HepG2 (cell line): ENCODE measurements at regions not wholly inside any gene's neighbourhood (a gene's known extent, or its start where the extent isn't known, plus 50 kb on each side); places are given as distances from the start of the nearest gene placed in this dataset.

Source experiments
- ATAC-seq: fragments of 200-7000 bp; cut with Tn5 transposase; 3 replicates; pipeline ENCODE4 v1.9.1; 2020; ENCODE audit warnings: mild to moderate bottlenecking, moderate library complexity
- BruUV-seq: library from RNA; stranded (reverse); fragments of 400-500 nt; replicated peaks from 2 replicates; lab custom pipeline; 2021; lab: Mats Ljungman, UMichigan
- CTCF ChIA-PET: fragments of 300-600 bp; formaldehyde crosslinking; extraction: SDS; loops from one replicate; lab custom pipeline; 2021; ENCODE audit warnings: low total read pairs, inconsistent platforms, low intra/inter-chr PET ratio; lab: Yijun Ruan, JAX
- POLR2A ChIA-PET: fragments of 350-600 bp; sonication (Branson Sonifier 250); formaldehyde crosslinking; loops from one replicate; lab custom pipeline; 2020; ENCODE audit warnings: antibody characterized with exemption, inconsistent platforms; lab: Yijun Ruan, JAX
- DNase-seq: peaks from one replicate; pipeline ENCODE4 v3.0.0-alpha.2; 2015; ENCODE audit warnings: low spot score
- FAIRE-seq: peaks from 3 replicates; lab custom pipeline; 2011; peaks lifted over from hg19 to GRCh38; lab: Jason Lieb, UNC
- H2AFZ ChIP-seq: one replicate; pipeline ENCODE4 v1.6.1; 2011; ENCODE audit warnings: low read length, inconsistent platforms
- H3K27ac ChIP-seq: fragments of 300-600 bp; 3 replicates; pipeline ENCODE4 v1.8.0; 2011; ENCODE audit warnings: mixed run types, mild to moderate bottlenecking, mixed read lengths, low read length, inconsistent platforms; ENCODE audit not compliant: insufficient read depth; ENCODE audit errors: extremely low read length
- H3K27me3 ChIP-seq, 2 experiments: fragments of 200-600 bp in 1 of 2; 2 replicates in 1 of 2; 3 replicates in 1 of 2; pipeline versions ENCODE4 v1.6.0 to v1.8.0; 2011; ENCODE audit warnings: low read length in 2 of 2, mild to moderate bottlenecking in 2 of 2, moderate library complexity in 2 of 2, inconsistent platforms in 1 of 2; ENCODE audit not compliant: insufficient read depth in 2 of 2, control insufficient read depth in 1 of 2
- H3K36me3 ChIP-seq, 2 experiments: fragments of 200-600 bp in 1 of 2; replicated peaks in 1 of 2; 2 replicates in 1 of 2; 3 replicates in 1 of 2; pipeline versions ENCODE4 v1.5.1 to v1.8.0; 2011; ENCODE audit warnings: low read length in 2 of 2, inconsistent platforms in 1 of 2; ENCODE audit not compliant: insufficient read depth in 2 of 2, control insufficient read depth in 1 of 2
- H3K4me1 ChIP-seq: 2 replicates; pipeline ENCODE4 v1.5.1; 2012; ENCODE audit warnings: low read length, inconsistent platforms; ENCODE audit not compliant: insufficient read depth
- H3K4me2 ChIP-seq: 2 replicates; pipeline ENCODE4 v1.6.0; 2011; ENCODE audit warnings: low read depth, low read length, inconsistent platforms
- H3K4me3 ChIP-seq, 3 experiments: fragments of 200-600 bp in 1 of 3; sonication (generic), shearing (Covaris generic) in 1 of 3; replicated peaks in 1 of 3; 2 replicates each; pipeline ENCODE4 v1.5.1; 2011 to 2016; ENCODE audit warnings: low read length in 3 of 3, inconsistent platforms in 2 of 3, low read depth in 2 of 3, mild to moderate bottlenecking in 2 of 3, control low read depth in 1 of 3, mixed read lengths in 1 of 3; ENCODE audit not compliant: insufficient read depth in 1 of 3
- H3K79me2 ChIP-seq: one replicate; pipeline ENCODE4 v1.6.1; 2011; ENCODE audit warnings: low read length, inconsistent platforms; ENCODE audit not compliant: insufficient read depth
- H3K9ac ChIP-seq: 2 replicates; pipeline ENCODE4 v1.6.0; 2011; ENCODE audit warnings: mild to moderate bottlenecking, low read depth, low read length, inconsistent platforms; ENCODE audit not compliant: insufficient read depth
- H3K9me3 ChIP-seq: 2 replicates; pipeline ENCODE4 v1.5.1; 2012; ENCODE audit warnings: mild to moderate bottlenecking, low read length
- H4K20me1 ChIP-seq: 2 replicates; pipeline ENCODE4 v1.6.0; 2011; ENCODE audit warnings: inconsistent platforms, mild to moderate bottlenecking, low read length, moderate library complexity; ENCODE audit not compliant: insufficient read depth
- JUN ChIP-seq: sonication (generic); formaldehyde crosslinking; IDR thresholded peaks from 2 replicates; pipeline ENCODE4 v1.4.0; 2020; ENCODE audit warnings: mild to moderate bottlenecking, missing genetic modification reagents
- MXD4 ChIP-seq: IDR thresholded peaks from 2 replicates; pipeline ENCODE4 v1.6.1; 2016; ENCODE audit warnings: mild to moderate bottlenecking, missing biosample characterization, missing genetic modification reagents
- PLSCR1 ChIP-seq: sonication (generic); formaldehyde crosslinking; IDR thresholded peaks from 2 replicates; pipeline ENCODE4 v1.5.0; 2020; ENCODE audit warnings: missing genetic modification reagents, mild to moderate bottlenecking, borderline replicate concordance
- SKIL ChIP-seq: sonication (generic); formaldehyde crosslinking; IDR thresholded peaks from 2 replicates; pipeline ENCODE4 v1.8.0; 2022; ENCODE audit warnings: missing genetic modification reagents, mild to moderate bottlenecking, moderate library complexity, borderline replicate concordance
- ZNF317 ChIP-seq: sonication (generic); formaldehyde crosslinking; IDR thresholded peaks from 2 replicates; pipeline ENCODE4 v1.5.0; 2020; ENCODE audit warnings: mild to moderate bottlenecking, missing genetic modification reagents
- ZNF776 ChIP-seq: sonication (generic); formaldehyde crosslinking; IDR thresholded peaks from 2 replicates; pipeline ENCODE4 v1.4.0; 2020; ENCODE audit warnings: mild to moderate bottlenecking, missing genetic modification reagents
- WGBS: methylation state at CpG from one replicate; pipeline ENCODE4 v1.1.6; 2017; ENCODE audit warnings: low lambda C conversion rate; 5-methylcytosine and 5-hydroxymethylcytosine counted together
- in situ Hi-C: cut with HindIII; loops from 2 replicates; pipeline ENCODE4 v1.10.0; 2017; ENCODE audit warnings: low pct_unique_long_range_greater_than_20kb; ENCODE audit not compliant: extremely low pct_ligation_motif_present
- intact Hi-C: fragments of 100-400 bp; cut with micrococcal nuclease; formaldehyde crosslinking; loops from one replicate; pipeline ENCODE4 v1.10.0; 2022; ENCODE audit not compliant: unreplicated experiment

- TF ChIP-seq PLSCR1 (CRISPR knock-in tag) (no peak), JUN (CRISPR knock-in tag) (no peak)
- TF ChIP-seq, all 625 proteins: peak for 0
These were observed 374.6 kb upstream of the CFAP20DC start (continued) for GRCh38 chr3:59424268-59425010.

- Histone ChIP-seq H3K27me3 (peaks cover 1 to 11% of the 10 kb centered on the region in 2 experiments; a peak in 2 of 5 replicates), H3K79me2 (no peaks in the 10 kb centered on the region), H2AFZ (no peak overlapping the region), H3K9me3 (no peaks in the 10 kb centered on the region), H3K4me1 (no peaks in the 10 kb centered on the region), H3K4me3 (no peak overlapping the region), H3K27ac (no peak overlapping the region), H3K4me2 (no peak overlapping the region), H4K20me1 (no peaks in the 10 kb centered on the region), H3K36me3 (no peaks in the 10 kb centered on the region), H3K9ac (no peak overlapping the region)
- TF ChIP-seq ZNF776 (CRISPR knock-in tag) (no peak), ZNF317 (CRISPR knock-in tag) (no peak), SKIL (CRISPR knock-in tag) (no peak), MXD4 (CRISPR knock-in tag) (no peak)
- WGBS: 64% methylated on average over 11 of the region's 11 CpGs
- CTCF ChIA-PET: no interaction called here
- in situ Hi-C loops: no loop called here
- intact Hi-C loops: no loop called here
- no peak for FAIRE-seq
- no peak for ATAC-seq
- POLR2A ChIA-PET: no interaction called here
- no peak for DNase-seq
- BruUV-seq: no TSS peak
These were observed 373.9 kb upstream of the CFAP20DC start for GRCh38 chr3:59423707-59424106.
